ENCODE measurements at regions not wholly inside any gene's neighbourhood (a gene's known extent, or its start where the extent isn't known, plus 50 kb on each side); places are given as distances from the start of the nearest gene placed in this dataset.
A peak's percentile ranks its signal among the peaks of the same experiment; 100 is the strongest.

DNA sequence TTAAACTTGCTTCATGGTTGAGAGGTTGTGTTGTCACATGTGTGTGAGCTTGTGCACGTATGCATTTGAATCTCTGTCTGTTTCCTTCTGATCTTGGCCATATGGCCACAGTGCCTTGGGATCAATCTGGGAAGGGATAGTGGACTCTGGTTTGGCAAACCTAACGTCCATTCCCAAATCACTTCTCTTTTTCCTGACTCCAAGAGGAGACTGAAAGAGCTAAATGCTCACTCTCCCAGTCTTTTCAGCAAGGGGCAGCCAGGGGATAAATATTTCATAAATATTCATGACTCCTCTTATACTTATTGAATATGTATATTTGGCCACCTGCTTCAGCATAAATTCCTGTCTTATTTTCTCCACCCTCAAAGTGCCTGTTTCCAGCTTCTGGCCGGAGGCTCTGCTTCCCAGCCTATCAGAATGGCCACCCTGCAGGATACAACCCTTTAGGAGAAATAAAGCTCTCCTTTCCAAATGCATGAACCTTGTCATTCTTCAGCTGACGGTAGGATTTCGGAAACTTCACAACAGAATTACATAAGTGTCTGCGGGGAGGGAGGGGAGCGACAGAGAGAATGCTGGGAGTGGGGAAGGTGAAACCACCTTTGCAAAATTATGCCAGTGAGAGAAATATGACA is 112.2 kb upstream of the COPS8 start:
- H3K27ac ChIP-seq (ENCODE audit: low read depth, low read length), result peak overlapping the region; percentile 39

GRCh38 chr2:236974148-236974547 is 111.5 kb upstream of the COPS8 start:
- no peaks in the 10 kb centered on the region for H4K20me1 ChIP-seq (ENCODE audit: insufficient read depth, low read length)
- H2AFZ ChIP-seq (ENCODE audit: low read length), result no peak overlapping the region
- H3K9me3 ChIP-seq (ENCODE audit: low read depth, low read length), result no peaks in the 10 kb centered on the region
- no peak overlapping the region for H3K27ac ChIP-seq (ENCODE audit: low read depth, low read length)
- H3K4me1 ChIP-seq (ENCODE audit: insufficient read depth, low read length), result peaks cover 14% of the 10 kb centered on the region
- H3K79me2 ChIP-seq (ENCODE audit: insufficient read depth, low read length), result no peaks in the 10 kb centered on the region
- peaks cover 18% of the 10 kb centered on the region for H3K27me3 ChIP-seq (ENCODE audit: insufficient read depth, low read length)
- DNase-seq (ENCODE audit: insufficient read length, low spot score, missing footprints), result no peak
- H3K4me2 ChIP-seq (ENCODE audit: insufficient read depth, low read length), result no peak overlapping the region
- no peaks in the 10 kb centered on the region for H3K36me3 ChIP-seq (ENCODE audit: insufficient read depth, low read length)
- TF ChIP-seq CTCF (IDR thresholded peaks at IDR 0.05; ENCODE audit: extremely low read depth, low read depth, low read length), result no peak
- H3K4me3 ChIP-seq (ENCODE audit: insufficient read depth, low read length), result no peak overlapping the region

More for the DNA sequence above, 112.2 kb upstream of the COPS8 start:
- peaks cover 14% of the 10 kb centered on the region for H3K4me1 ChIP-seq (ENCODE audit: insufficient read depth, low read length)
- no peak overlapping the region for H3K4me3 ChIP-seq (ENCODE audit: insufficient read depth, low read length)
- no peaks in the 10 kb centered on the region for H3K36me3 ChIP-seq (ENCODE audit: insufficient read depth, low read length)
- H4K20me1 ChIP-seq (ENCODE audit: insufficient read depth, low read length), result no peaks in the 10 kb centered on the region
- no peak for TF ChIP-seq CTCF (IDR thresholded peaks at IDR 0.05; ENCODE audit: extremely low read depth, low read depth, low read length)
- DNase-seq (ENCODE audit: insufficient read length, low spot score, missing footprints), result no peak
- no peaks in the 10 kb centered on the region for H3K9me3 ChIP-seq (ENCODE audit: low read depth, low read length)
- H3K27me3 ChIP-seq (ENCODE audit: insufficient read depth, low read length), result peaks cover 18% of the 10 kb centered on the region
- H3K79me2 ChIP-seq (ENCODE audit: insufficient read depth, low read length), result no peaks in the 10 kb centered on the region
- no peak overlapping the region for H2AFZ ChIP-seq (ENCODE audit: low read length)
- H3K4me2 ChIP-seq (ENCODE audit: insufficient read depth, low read length), result peak overlapping the region; percentile 1

DNA sequence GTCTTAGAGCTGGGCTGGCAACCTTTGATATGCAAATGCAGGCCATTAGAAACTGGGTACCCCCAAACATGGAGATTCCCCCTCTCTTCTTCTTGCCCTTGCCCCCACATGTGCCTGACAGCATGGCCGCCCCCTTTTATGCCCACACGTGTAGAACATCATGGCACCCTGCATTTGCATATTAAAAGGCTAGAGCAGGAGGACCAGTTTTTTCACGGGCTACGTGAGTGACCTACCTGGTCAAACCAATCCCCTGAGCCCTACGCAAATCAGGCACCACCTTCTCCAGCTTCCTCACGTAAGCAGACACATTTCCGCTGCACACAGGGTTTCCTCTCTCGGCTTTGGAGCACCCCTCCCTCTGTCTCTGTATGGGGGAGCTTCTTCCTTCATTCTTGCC is 110.9 kb upstream of the COPS8 start:
- Histone ChIP-seq H4K20me1 (ENCODE audit: insufficient read depth, low read length) (no peaks in the 10 kb centered on the region), H3K4me2 (ENCODE audit: insufficient read depth, low read length) (no peak overlapping the region), H3K79me2 (ENCODE audit: insufficient read depth, low read length) (no peaks in the 10 kb centered on the region), H3K4me1 (ENCODE audit: insufficient read depth, low read length) (peaks cover 14% of the 10 kb centered on the region), H3K4me3 (ENCODE audit: insufficient read depth, low read length) (no peak overlapping the region), H3K36me3 (ENCODE audit: insufficient read depth, low read length) (no peaks in the 10 kb centered on the region), H2AFZ (ENCODE audit: low read length) (no peak overlapping the region), H3K27me3 (ENCODE audit: insufficient read depth, low read length) (peaks cover 14% of the 10 kb centered on the region), H3K27ac (ENCODE audit: low read depth, low read length) (no peak overlapping the region), H3K9me3 (ENCODE audit: low read depth, low read length) (no peaks in the 10 kb centered on the region)
- DNase-seq (ENCODE audit: insufficient read length, low spot score, missing footprints), result no peak
- TF ChIP-seq CTCF (IDR thresholded peaks at IDR 0.05; ENCODE audit: extremely low read depth, low read depth, low read length), result no peak

DNA sequence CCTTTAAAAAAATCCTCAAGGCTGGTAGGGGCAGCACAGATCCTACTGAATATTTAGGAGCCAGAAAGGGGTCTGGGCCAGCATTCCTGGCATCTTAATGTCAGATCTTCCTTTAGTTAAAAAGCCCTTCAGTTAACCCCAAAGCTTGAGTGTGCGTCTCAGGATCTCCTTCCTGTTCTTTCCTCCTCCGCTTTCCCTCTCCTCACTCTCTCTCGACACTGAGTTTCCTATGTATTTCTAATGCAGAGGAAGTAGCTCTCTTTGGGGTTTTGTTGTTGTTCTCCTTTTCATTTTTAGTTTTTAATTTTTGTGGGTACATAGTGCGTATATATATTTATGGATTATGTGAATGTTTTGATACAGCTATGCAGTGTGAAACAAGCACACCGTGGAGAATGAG is 109.9 kb upstream of the COPS8 start:
- no peaks in the 10 kb centered on the region for H3K79me2 ChIP-seq (ENCODE audit: insufficient read depth, low read length)
- peaks cover 14% of the 10 kb centered on the region for H3K27me3 ChIP-seq (ENCODE audit: insufficient read depth, low read length)
- H2AFZ ChIP-seq (ENCODE audit: low read length), result no peak overlapping the region
- DNase-seq (ENCODE audit: insufficient read length, low spot score, missing footprints), result no peak
- no peak overlapping the region for H3K4me3 ChIP-seq (ENCODE audit: insufficient read depth, low read length)
- H3K9me3 ChIP-seq (ENCODE audit: low read depth, low read length), result no peaks in the 10 kb centered on the region
- H3K4me2 ChIP-seq (ENCODE audit: insufficient read depth, low read length), result no peak overlapping the region
- H3K36me3 ChIP-seq (ENCODE audit: insufficient read depth, low read length), result no peaks in the 10 kb centered on the region
- peaks cover 14% of the 10 kb centered on the region for H3K4me1 ChIP-seq (ENCODE audit: insufficient read depth, low read length)
- no peaks in the 10 kb centered on the region for H4K20me1 ChIP-seq (ENCODE audit: insufficient read depth, low read length)
- no peak overlapping the region for H3K27ac ChIP-seq (ENCODE audit: low read depth, low read length)
- no peak for TF ChIP-seq CTCF (IDR thresholded peaks at IDR 0.05; ENCODE audit: extremely low read depth, low read depth, low read length)
